GM19395 (cell line): ENCODE measurements at regions not wholly inside any gene's neighbourhood (a gene's known extent, or its start where the extent isn't known, plus 50 kb on each side); places are given as distances from the start of the nearest gene placed in this dataset.
"Not testable (repeated sequence)": the region's sequence is repeated elsewhere in the genome, so short reads cannot be mapped to it uniquely, and the experiment has no call there.

Experiments used
- ATAC-seq: cut with Tn5 transposase; IDR thresholded peaks from one replicate; pipeline ENCODE4 v1.9.1; 2021; ENCODE audit warnings: mild to moderate bottlenecking, moderate library complexity; ENCODE audit not compliant: unreplicated experiment

- no peak for ATAC-seq
Measured at GRCh38 chr18:76307293-76307690, 187.8 kb downstream of the ZNF516 start.

GRCh38 chr18:76306685-76307292, 188.3 kb downstream of the ZNF516 start:
- no peak for ATAC-seq

GRCh38 chr18:76285866-76286265, 209.2 kb downstream of the ZNF516 start:
- ATAC-seq: no peak

- no peak for ATAC-seq
Measured at GRCh38 chr18:76281565-76281964, 213.5 kb downstream of the ZNF516 start.

GRCh38 chr18:76277801-76278200, 217.2 kb downstream of the ZNF516 start:
- no peak for ATAC-seq

- no peak for ATAC-seq
Measured at GRCh38 chr18:76275727-76276313, 219.2 kb downstream of the ZNF516 start.

GRCh38 chr18:76274468-76275289, 220.4 kb downstream of the ZNF516 start:
- no peak for ATAC-seq

- no peak for ATAC-seq
Measured at GRCh38 chr18:76273956-76274355, 221.1 kb downstream of the ZNF516 start.

- ATAC-seq: no peak
Measured at GRCh38 chr18:76273036-76273545, 222.0 kb downstream of the ZNF516 start.

GRCh38 chr18:76267423-76267822, 227.6 kb downstream of the ZNF516 start:
- not testable (repeated sequence) for ATAC-seq

- no peak for ATAC-seq
Measured at GRCh38 chr18:76266236-76266991, 228.6 kb downstream of the ZNF516 start.

GRCh38 chr18:76265497-76266235, 229.4 kb downstream of the ZNF516 start:
- ATAC-seq: no peak

- ATAC-seq: no peak
Measured at GRCh38 chr18:76264876-76265250, 230.2 kb downstream of the ZNF516 start.

GRCh38 chr18:76264198-76264875, 230.7 kb downstream of the ZNF516 start:
- no peak for ATAC-seq

- no peak for ATAC-seq
Measured at GRCh38 chr18:76263046-76264005, 231.7 kb downstream of the ZNF516 start.

- ATAC-seq: no peak
Measured at GRCh38 chr18:76260941-76261472, 234.0 kb downstream of the ZNF516 start.

GRCh38 chr18:76259711-76260110, 235.3 kb downstream of the ZNF516 start:
- no peak for ATAC-seq

GRCh38 chr18:76259096-76259495, 235.9 kb downstream of the ZNF516 start:
- no peak for ATAC-seq

- no peak for ATAC-seq
Measured at GRCh38 chr18:76258209-76258608, 236.8 kb downstream of the ZNF516 start.
